GM12891 (cell line): ENCODE measurements at regions not wholly inside any gene's neighbourhood (a gene's known extent, or its start where the extent isn't known, plus 50 kb on each side); places are given as distances from the start of the nearest gene placed in this dataset.
"Not testable (repeated sequence)": the region's sequence is repeated elsewhere in the genome, so short reads cannot be mapped to it uniquely, and the experiment has no call there.

Source experiments
- DNase-seq: peaks from one replicate; pipeline ENCODE4 v3.0.0; 2011; ENCODE audit warnings: low spot score; ENCODE audit not compliant: insufficient read length
- FAIRE-seq: peaks from 2 replicates; lab custom pipeline; 2011; peaks lifted over from hg19 to GRCh38; lab: Jason Lieb, UNC
- PAX5 ChIP-seq: IDR thresholded peaks from 2 replicates; pipeline ENCODE4 v1.6.1; 2011; ENCODE audit warnings: low read length, moderate library complexity, mild to moderate bottlenecking; ENCODE audit not compliant: insufficient read depth, severe bottlenecking
- POLR2A ChIP-seq: IDR thresholded peaks from 2 replicates; pipeline ENCODE4 v1.6.1; 2011; ENCODE audit warnings: low read depth, low read length, control low read depth
- POLR2AphosphoS5 ChIP-seq: IDR thresholded peaks from 2 replicates; pipeline ENCODE4 v1.6.1; 2011; ENCODE audit warnings: low read depth, low read length, control low read depth
- POU2F2 ChIP-seq: IDR thresholded peaks from 2 replicates; pipeline ENCODE4 v1.6.1; 2011; ENCODE audit warnings: low read depth, mild to moderate bottlenecking, control low read depth, low read length, moderate library complexity
- SPI1 ChIP-seq: IDR thresholded peaks from 2 replicates; pipeline ENCODE4 v1.6.1; 2011; ENCODE audit warnings: low read depth, low read length, control low read depth
- TAF1 ChIP-seq: IDR thresholded peaks from 2 replicates; pipeline ENCODE4 v1.6.1; 2011; ENCODE audit warnings: low read depth, low read length, control low read depth

GRCh38 chr1:24268555-24268954 is 50.6 kb upstream of the GRHL3 start:
- DNase-seq, FAIRE-seq: not testable (repeated sequence)

DNA sequence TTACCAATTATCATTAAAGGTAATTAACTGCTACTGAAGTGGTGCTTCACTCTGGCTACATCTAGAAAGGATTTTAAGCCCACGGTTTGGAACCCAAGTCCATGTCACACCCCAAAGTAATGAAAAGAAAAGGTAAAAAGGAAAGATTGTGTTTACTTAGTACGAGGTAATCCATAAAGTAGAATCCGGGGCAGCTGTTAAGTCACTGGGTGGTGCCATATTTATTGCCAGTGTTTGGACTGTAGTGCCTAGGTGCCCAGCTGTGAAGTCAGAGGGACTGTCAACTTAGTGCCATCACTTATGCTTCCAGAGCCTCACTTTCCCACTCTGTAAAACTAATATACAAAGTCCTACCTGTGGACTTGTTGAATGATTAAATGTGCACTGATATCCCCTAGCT is 52.2 kb upstream of the GRHL3 start:
- FAIRE-seq (no peak), DNase-seq (no peak)
- TF ChIP-seq PAX5: no peak
- TF ChIP-seq POU2F2: no peak
- no peak for TF ChIP-seq TAF1

DNA sequence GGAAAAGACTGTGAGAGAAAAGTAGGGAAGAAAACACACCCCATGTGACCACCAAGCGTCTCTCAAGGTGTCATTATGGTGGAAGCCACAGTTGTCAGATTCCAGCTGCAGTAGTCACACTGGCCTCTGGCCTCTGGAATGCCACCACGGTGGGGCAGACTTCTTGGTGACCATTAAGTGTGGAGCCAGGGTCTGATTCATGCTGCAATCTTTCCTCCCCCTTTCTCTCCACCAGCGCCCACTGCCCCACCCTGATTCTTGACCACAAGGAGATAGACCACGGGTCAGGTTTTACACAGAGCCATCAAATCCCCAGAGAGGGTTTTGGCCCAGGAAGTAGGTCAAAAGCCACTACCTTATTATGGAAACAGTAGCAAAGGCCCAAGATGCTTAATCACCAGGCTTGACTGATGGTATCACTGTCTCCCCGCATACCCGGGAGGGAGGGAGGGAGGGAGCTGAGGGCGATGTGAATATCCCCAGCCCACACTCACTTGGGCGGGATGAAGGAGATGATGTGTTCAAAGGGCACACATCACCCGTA is 52.7 kb upstream of the GRHL3 start:
- no peak for DNase-seq
- no peak for FAIRE-seq

GRCh38 chr1:24263746-24264145 is 55.4 kb upstream of the GRHL3 start:
- DNase-seq (no peak), FAIRE-seq (no peak)
- TF ChIP-seq PAX5 (no peak), POLR2A (no peak), SPI1 (no peak), TAF1 (no peak), POU2F2 (no peak), POLR2AphosphoS5 (no peak)

More for the DNA sequence above, 52.7 kb upstream of the GRHL3 start:
- TF ChIP-seq POLR2A (no peak), POLR2AphosphoS5 (no peak), POU2F2 (no peak), PAX5 (no peak), TAF1 (no peak), SPI1 (no peak)

- TF ChIP-seq POU2F2 (no peak), PAX5 (no peak), POLR2A (no peak), TAF1 (no peak), SPI1 (no peak), POLR2AphosphoS5 (no peak)
- no peak for DNase-seq
- FAIRE-seq: no peak
Measured at GRCh38 chr1:24263211-24263610, 55.9 kb upstream of the GRHL3 start.

- DNase-seq (no peak), FAIRE-seq (no peak)
Measured at GRCh38 chr1:24261977-24262376, 57.2 kb upstream of the GRHL3 start.

DNA sequence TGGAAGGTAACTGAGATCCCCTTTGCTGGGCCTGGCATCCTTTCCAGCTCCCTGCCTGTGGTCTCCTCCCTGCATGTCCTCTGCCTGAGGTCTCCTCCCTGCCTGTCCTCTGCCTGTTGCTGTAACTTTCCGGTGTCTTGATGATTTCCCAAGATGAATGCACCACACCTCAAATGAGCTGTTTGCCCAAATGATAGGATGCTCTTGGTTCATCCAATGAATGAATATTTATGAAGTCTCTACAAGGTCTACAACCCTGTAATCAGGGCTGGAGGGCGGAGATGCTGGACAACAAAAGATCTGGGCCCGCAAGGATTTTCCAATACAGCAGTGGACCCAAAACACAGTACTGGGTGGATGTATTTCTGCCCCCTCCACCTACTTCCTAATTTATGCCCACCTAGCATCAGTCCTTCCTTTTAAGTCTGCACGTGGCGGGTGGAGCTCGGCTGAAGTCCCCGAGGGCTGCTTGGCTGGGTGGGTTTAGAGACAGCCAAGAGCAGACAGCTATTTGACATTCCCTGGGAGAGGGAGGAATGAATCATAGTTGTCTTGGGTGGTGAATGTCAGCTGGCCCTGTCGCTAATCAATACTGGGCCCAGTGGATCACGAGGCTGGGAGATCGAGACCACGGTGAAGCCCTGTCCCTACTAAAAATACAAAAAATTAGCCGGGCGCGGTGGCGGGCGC is 60.3 kb upstream of the GRHL3 start:
- DNase-seq: no peak
- FAIRE-seq: no peak
- TF ChIP-seq PAX5: no peak
- TF ChIP-seq SPI1: no peak
- no peak for TF ChIP-seq POU2F2
- TF ChIP-seq TAF1: no peak
- TF ChIP-seq POLR2A: no peak
- TF ChIP-seq POLR2AphosphoS5: no peak

More at GRCh38 chr1:24261977-24262376, 57.2 kb upstream of the GRHL3 start:
- TF ChIP-seq SPI1 (no peak), POLR2A (no peak), PAX5 (no peak), TAF1 (no peak), POLR2AphosphoS5 (no peak)

DNA sequence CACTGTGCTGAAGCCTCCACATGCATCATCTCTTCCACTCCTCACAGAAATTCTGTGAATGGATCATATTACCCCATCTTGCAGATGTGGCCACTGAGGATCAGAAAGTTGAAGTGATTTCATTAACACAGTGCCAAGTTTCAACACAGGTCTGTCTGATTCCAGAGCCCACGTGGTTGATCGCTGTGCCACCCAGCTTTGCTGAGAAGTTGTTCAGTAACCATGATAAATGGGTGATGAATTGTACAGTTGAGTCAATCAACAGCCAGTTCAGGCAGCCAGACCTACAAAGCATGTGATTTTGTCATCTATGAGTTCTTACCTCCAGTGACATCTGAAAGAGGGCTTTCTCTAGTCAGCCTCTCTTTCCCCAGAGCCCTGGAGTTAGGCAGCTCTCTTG is 61.8 kb upstream of the GRHL3 start:
- TF ChIP-seq POLR2A (no peak), PAX5 (no peak), SPI1 (no peak), TAF1 (no peak), POLR2AphosphoS5 (no peak), POU2F2 (no peak)
- DNase-seq: no peak
- FAIRE-seq: no peak

- no peak for TF ChIP-seq TAF1
- no peak for TF ChIP-seq POU2F2
- TF ChIP-seq POLR2A: no peak
- no peak for TF ChIP-seq SPI1
- no peak for TF ChIP-seq PAX5
- no peak for TF ChIP-seq POLR2AphosphoS5
- DNase-seq: no peak
- FAIRE-seq: no peak
Measured at GRCh38 chr1:24256687-24257086, 62.5 kb upstream of the GRHL3 start.

GRCh38 chr1:24255226-24255625 is 63.9 kb upstream of the GRHL3 start:
- DNase-seq (no peak), FAIRE-seq (peak; percentile 38)
- TF ChIP-seq POLR2A: no peak
- TF ChIP-seq PAX5: no peak
- no peak for TF ChIP-seq POU2F2
- TF ChIP-seq TAF1: no peak
- no peak for TF ChIP-seq SPI1
- TF ChIP-seq POLR2AphosphoS5: no peak
